ENCODE measurements at regions not wholly inside any gene's neighbourhood (a gene's known extent, or its start where the extent isn't known, plus 50 kb on each side); places are given as distances from the start of the nearest gene placed in this dataset.

DNA sequence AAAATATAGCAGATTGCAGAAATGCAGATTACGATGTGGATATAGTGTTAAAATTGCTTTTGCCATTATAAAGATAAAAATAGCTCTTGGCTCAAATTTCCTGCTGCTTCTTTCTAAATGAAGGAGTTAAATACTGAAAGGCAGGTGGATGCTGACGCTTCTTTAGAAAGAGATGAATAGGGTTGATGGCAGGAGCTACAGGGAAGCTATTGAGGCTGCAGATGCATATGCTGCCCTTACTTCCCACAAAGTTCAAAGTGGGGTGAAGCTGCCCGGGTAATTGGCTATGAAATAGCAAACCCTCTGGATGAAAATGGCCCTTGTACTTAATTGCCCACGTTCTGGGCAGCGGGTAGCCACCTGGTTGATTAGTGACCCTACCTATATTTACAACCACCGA lies 379.5 kb downstream of the ZIC3 start:
- H3K27ac ChIP-seq (ENCODE audit: low read length in 2 of 2), result no peak overlapping the region
- Mint-ChIP-seq H3K4me3 (no peak overlapping the region), H3K27ac (no peak overlapping the region), H3K27me3 (no peaks in the 10 kb centered on the region), H3K9me3 (ENCODE audit: insufficient read depth) (no peaks in the 10 kb centered on the region), H3K4me1 (no peaks in the 10 kb centered on the region)
- DNase-seq (no peak), ATAC-seq (ENCODE audit: low read depth) (no peak)
- intact Hi-C loops (cut with micrococcal nuclease), result no loop called here
- H3K4me2 ChIP-seq (replicated peaks; ENCODE audit: low read depth, low read length, poor library complexity, severe bottlenecking), result no peak overlapping the region
- H2AFZ ChIP-seq (ENCODE audit: insufficient read depth, low read depth, low read length, poor library complexity, severe bottlenecking), result no peak overlapping the region
- no peaks in the 10 kb centered on the region for H4K20me1 ChIP-seq (ENCODE audit: control insufficient read depth, insufficient read depth, low read length, poor library complexity, severe bottlenecking)
- no peaks in the 10 kb centered on the region for H3K27me3 ChIP-seq (replicated peaks in 1 of 4; ENCODE audit: control extremely low read depth in 1 of 4, control insufficient read depth in 3 of 4, insufficient read depth in 4 of 4, low read length in 3 of 4)
- no peaks in the 10 kb centered on the region for H3K36me3 ChIP-seq (replicated peaks in 1 of 2; ENCODE audit: control extremely low read depth in 1 of 2, control insufficient read depth in 1 of 2, extremely low read depth in 1 of 2, insufficient read depth in 2 of 2, low read length in 1 of 2)
- no peaks in the 10 kb centered on the region for H3K79me2 ChIP-seq (ENCODE audit: control insufficient read depth, insufficient read depth, low read length)
- no peak for TF ChIP-seq EZH2 (IDR thresholded peaks at IDR 0.05; ENCODE audit: borderline replicate concordance, insufficient read depth, low read depth, low read length, poor library complexity, severe bottlenecking)
- TF ChIP-seq, protein P1, sequence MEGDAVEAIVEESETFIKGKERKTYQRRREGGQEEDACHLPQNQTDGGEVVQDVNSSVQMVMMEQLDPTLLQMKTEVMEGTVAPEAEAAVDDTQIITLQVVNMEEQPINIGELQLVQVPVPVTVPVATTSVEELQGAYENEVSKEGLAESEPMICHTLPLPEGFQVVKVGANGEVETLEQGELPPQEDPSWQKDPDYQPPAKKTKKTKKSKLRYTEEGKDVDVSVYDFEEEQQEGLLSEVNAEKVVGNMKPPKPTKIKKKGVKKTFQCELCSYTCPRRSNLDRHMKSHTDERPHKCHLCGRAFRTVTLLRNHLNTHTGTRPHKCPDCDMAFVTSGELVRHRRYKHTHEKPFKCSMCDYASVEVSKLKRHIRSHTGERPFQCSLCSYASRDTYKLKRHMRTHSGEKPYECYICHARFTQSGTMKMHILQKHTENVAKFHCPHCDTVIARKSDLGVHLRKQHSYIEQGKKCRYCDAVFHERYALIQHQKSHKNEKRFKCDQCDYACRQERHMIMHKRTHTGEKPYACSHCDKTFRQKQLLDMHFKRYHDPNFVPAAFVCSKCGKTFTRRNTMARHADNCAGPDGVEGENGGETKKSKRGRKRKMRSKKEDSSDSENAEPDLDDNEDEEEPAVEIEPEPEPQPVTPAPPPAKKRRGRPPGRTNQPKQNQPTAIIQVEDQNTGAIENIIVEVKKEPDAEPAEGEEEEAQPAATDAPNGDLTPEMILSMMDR (IDR thresholded peaks at IDR 0.05), result no peak
- no peak overlapping the region for H3K4me3 ChIP-seq (ENCODE audit: control extremely low read depth in 1 of 5, extremely low read depth in 1 of 5, insufficient read depth in 1 of 5, low read depth in 2 of 5, low read length in 4 of 5)
- H3K9ac ChIP-seq (ENCODE audit: low read length), result no peak overlapping the region
- WGBS (ENCODE audit: insufficient coverage), result no CpG with 5 or more reads among the region's 6 CpGs
- ChIA-PET CTCF (no interaction called here), POLR2A (no interaction called here)
- no peaks in the 10 kb centered on the region for H3K4me1 ChIP-seq (ENCODE audit: control insufficient read depth in 2 of 2, insufficient read depth in 2 of 2, low read length in 2 of 2)
- peaks cover 0 to 3% (median 0%) of the 10 kb centered on the region in 3 donors for H3K9me3 ChIP-seq (ENCODE audit: control extremely low read depth in 1 of 3, control insufficient read depth in 2 of 3, insufficient read depth in 1 of 3, low read length in 2 of 3)

DNA sequence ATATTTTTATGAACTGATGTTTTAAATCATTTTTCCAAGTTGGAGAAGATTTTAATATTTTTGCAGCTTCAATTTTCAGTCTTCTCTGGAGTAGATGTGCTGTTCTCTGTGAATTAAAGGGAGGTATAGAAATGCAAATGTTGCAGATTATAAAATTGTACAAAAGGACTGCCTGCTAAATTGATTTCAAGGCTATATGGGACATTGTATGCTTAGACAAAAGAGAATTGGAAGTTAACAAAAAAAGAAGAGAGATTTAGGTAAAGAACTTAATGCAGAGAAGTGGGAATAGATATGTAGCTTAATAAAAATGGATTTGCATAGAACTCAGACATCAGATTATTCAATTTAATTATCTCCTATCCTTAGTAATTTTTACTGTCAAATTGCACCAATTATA lies 403.3 kb downstream of the ZIC3 start:
- ATAC-seq (ENCODE audit: low read depth) (no peak), DNase-seq (no peak)
- no peaks in the 10 kb centered on the region for H3K4me1 Mint-ChIP-seq
- Histone ChIP-seq H3K4me3 (ENCODE audit: control extremely low read depth in 1 of 5, extremely low read depth in 1 of 5, insufficient read depth in 1 of 5, low read depth in 2 of 5, low read length in 4 of 5) (no peak overlapping the region), H3K36me3 (replicated peaks in 1 of 2; ENCODE audit: control extremely low read depth in 1 of 2, control insufficient read depth in 1 of 2, extremely low read depth in 1 of 2, insufficient read depth in 2 of 2, low read length in 1 of 2) (no peaks in the 10 kb centered on the region), H3K4me1 (ENCODE audit: control insufficient read depth in 2 of 2, insufficient read depth in 2 of 2, low read length in 2 of 2) (no peaks in the 10 kb centered on the region), H3K9me3 (ENCODE audit: control extremely low read depth in 1 of 3, control insufficient read depth in 2 of 3, insufficient read depth in 1 of 3, low read length in 2 of 3) (no peaks in the 10 kb centered on the region), H2AFZ (ENCODE audit: insufficient read depth, low read depth, low read length, poor library complexity, severe bottlenecking) (no peak overlapping the region), H3K27me3 (replicated peaks in 1 of 4; ENCODE audit: control extremely low read depth in 1 of 4, control insufficient read depth in 3 of 4, insufficient read depth in 4 of 4, low read length in 3 of 4) (no peaks in the 10 kb centered on the region), H3K9ac (ENCODE audit: low read length) (no peak overlapping the region), H4K20me1 (ENCODE audit: control insufficient read depth, insufficient read depth, low read length, poor library complexity, severe bottlenecking) (no peaks in the 10 kb centered on the region), H3K79me2 (ENCODE audit: control insufficient read depth, insufficient read depth, low read length) (no peaks in the 10 kb centered on the region), H3K4me2 (replicated peaks; ENCODE audit: low read depth, low read length, poor library complexity, severe bottlenecking) (no peak overlapping the region), H3K27ac (ENCODE audit: low read length in 2 of 2) (no peak overlapping the region)
- ChIA-PET CTCF (no interaction called here), POLR2A (no interaction called here)
- no peak overlapping the region for H3K27ac Mint-ChIP-seq
- H3K9me3 Mint-ChIP-seq (ENCODE audit: insufficient read depth), result peaks cover 2% of the 10 kb centered on the region
- TF ChIP-seq EZH2 (IDR thresholded peaks at IDR 0.05; ENCODE audit: borderline replicate concordance, insufficient read depth, low read depth, low read length, poor library complexity, severe bottlenecking), result no peak
- H3K4me3 Mint-ChIP-seq, result no peak overlapping the region
- intact Hi-C loops (cut with micrococcal nuclease), result no loop called here
- H3K27me3 Mint-ChIP-seq, result no peaks in the 10 kb centered on the region
